Anterior cingulate cortex (tissue), 58 donors: ENCODE measurements at regions not wholly inside any gene's neighbourhood (a gene's known extent, or its start where the extent isn't known, plus 50 kb on each side); places are given as distances from the start of the nearest gene placed in this dataset.
"Not testable (repeated sequence)": the region's sequence is repeated elsewhere in the genome, so short reads cannot be mapped to it uniquely, and the experiment has no call there.

ENCODE experiments used
- DNase-seq, 58 donors: peaks; one replicate each; lab custom pipeline; 2025; lab: John Stamatoyannopoulos, UW

- no peak for DNase-seq
Observed at GRCh38 chr6:121544691-121545090, 109.2 kb downstream of the GJA1 start.

GRCh38 chr6:121548131-121548530, 112.7 kb downstream of the GJA1 start:
- DNase-seq = no peak

GRCh38 chr6:121549736-121550135, 114.3 kb downstream of the GJA1 start:
- no peak for DNase-seq

GRCh38 chr6:121550491-121551010, 115.1 kb downstream of the GJA1 start:
- DNase-seq = no peak

GRCh38 chr6:121555201-121555600, 119.8 kb downstream of the GJA1 start:
- no peak for DNase-seq

- not testable (repeated sequence) for DNase-seq
Observed at GRCh38 chr6:121556149-121556548, 120.7 kb downstream of the GJA1 start.

- no peak for DNase-seq
Observed at GRCh38 chr6:121557146-121557940, 121.9 kb downstream of the GJA1 start.

GRCh38 chr6:121559611-121560269, 124.3 kb downstream of the GJA1 start:
- DNase-seq = no peak

GRCh38 chr6:121560476-121560875, 125.0 kb downstream of the GJA1 start:
- DNase-seq = no peak

- DNase-seq = no peak
Observed at GRCh38 chr6:121563286-121563685, 127.8 kb downstream of the GJA1 start.

GRCh38 chr6:121564529-121564928, 129.1 kb downstream of the GJA1 start:
- not testable (repeated sequence) for DNase-seq

- DNase-seq = no peak
Observed at GRCh38 chr6:121571455-121571854, 136.0 kb downstream of the GJA1 start.

GRCh38 chr6:121573481-121573880, 138.0 kb downstream of the GJA1 start:
- DNase-seq = no peak

GRCh38 chr6:121578216-121578615, 142.8 kb downstream of the GJA1 start:
- no peak for DNase-seq

GRCh38 chr6:121579478-121579877, 144.0 kb downstream of the GJA1 start:
- no peak for DNase-seq

GRCh38 chr6:121581327-121581726, 145.9 kb downstream of the GJA1 start:
- no peak for DNase-seq

GRCh38 chr6:121582262-121582661, 146.8 kb downstream of the GJA1 start:
- no peak for DNase-seq

- no peak for DNase-seq
Observed at GRCh38 chr6:121584586-121585369, 149.3 kb downstream of the GJA1 start.

- no peak for DNase-seq
Observed at GRCh38 chr6:121590438-121590837, 155.0 kb downstream of the GJA1 start.

- DNase-seq = no peak
Observed at GRCh38 chr6:121590916-121591315, 155.5 kb downstream of the GJA1 start.
